K562 (cell line): ENCODE measurements at regions not wholly inside any gene's neighbourhood (a gene's known extent, or its start where the extent isn't known, plus 50 kb on each side); places are given as distances from the start of the nearest gene placed in this dataset.

Source experiments
- ATAC-seq: fragments of 200-7000 bp; cut with Tn5 transposase; 3 replicates; pipeline ENCODE4 v1.9.1; 2020; ENCODE audit warnings: moderate library complexity
- BruUV-seq: library from RNA; stranded (reverse); fragments of 400-500 nt; replicated peaks from 2 replicates; lab custom pipeline; 2021; lab: Mats Ljungman, UMichigan
- CTCF ChIA-PET: fragments of 300-600 bp; formaldehyde crosslinking; extraction: SDS; loops from one replicate; lab custom pipeline; 2021; ENCODE audit warnings: low intra/inter-chr PET ratio; lab: Yijun Ruan, JAX
- POLR2A ChIA-PET: fragments of 300-600, 350-650 bp; sonication (Branson Sonifier 250); formaldehyde crosslinking; extraction: SDS; loops from one replicate; lab custom pipeline; 2021; ENCODE audit warnings: antibody characterized with exemption, inconsistent platforms; lab: Yijun Ruan, JAX
- DNase-seq, 4 experiments: peaks; one replicate each; pipeline versions ENCODE4 v3.0.0 to v3.0.0-alpha.2; 2011 to 2018; ENCODE audit warnings: low spot score in 3 of 4, mixed read lengths in 3 of 4; ENCODE audit errors: extremely low read depth in 1 of 4
- FAIRE-seq: peaks from 2 replicates; lab custom pipeline; 2011; peaks lifted over from hg19 to GRCh38; lab: Jason Lieb, UNC
- H2AFZ ChIP-seq: 2 replicates; pipeline ENCODE4 v1.6.0; 2011; ENCODE audit warnings: low read depth, low read length, control low read depth, inconsistent platforms
- H3K27ac ChIP-seq: fragments of 200-600 bp; 3 replicates; pipeline ENCODE4 v1.8.0; 2011; ENCODE audit warnings: low read depth, mild to moderate bottlenecking, control low read depth, inconsistent platforms, low read length, moderate library complexity, mixed read lengths; ENCODE audit errors: extremely low read depth
- H3K27me3 ChIP-seq, 2 experiments: fragments of 300-600 bp in 1 of 2; 2 replicates in 1 of 2; 3 replicates in 1 of 2; pipeline versions ENCODE4 v1.6.0 to v1.8.0; 2011; ENCODE audit warnings: inconsistent platforms in 2 of 2, low read length in 2 of 2, mild to moderate bottlenecking in 1 of 2, mixed read lengths in 1 of 2, moderate library complexity in 1 of 2; ENCODE audit not compliant: control insufficient read depth in 2 of 2, insufficient read depth in 2 of 2
- H3K36me3 ChIP-seq: fragments of 300-600 bp; 3 replicates; pipeline ENCODE4 v1.8.0; 2011; ENCODE audit warnings: mild to moderate bottlenecking, low read length, inconsistent platforms; ENCODE audit not compliant: control insufficient read depth, insufficient read depth
- H3K4me1 ChIP-seq, 2 experiments: fragments of 200-600 bp in 1 of 2; replicated peaks in 1 of 2; 2 replicates in 1 of 2; 3 replicates in 1 of 2; pipeline versions ENCODE4 v1.5.1 to v1.8.0; 2011; ENCODE audit warnings: inconsistent platforms in 2 of 2, low read length in 2 of 2, mild to moderate bottlenecking in 1 of 2, mixed read lengths in 1 of 2, moderate library complexity in 1 of 2; ENCODE audit not compliant: control insufficient read depth in 2 of 2, insufficient read depth in 2 of 2
- H3K4me2 ChIP-seq: 2 replicates; pipeline ENCODE4 v1.6.1; 2011; ENCODE audit warnings: low read length, control low read depth, inconsistent platforms, mixed read lengths; ENCODE audit not compliant: insufficient read depth
- H3K4me3 ChIP-seq: fragments of 200-600 bp; sonication (generic), shearing (Covaris generic); 2 replicates; pipeline ENCODE4 v1.5.1; 2016; ENCODE audit warnings: control low read depth, inconsistent platforms
- H3K79me2 ChIP-seq: fragments of 200-600 bp; 3 replicates; pipeline ENCODE4 v1.8.0; 2011; ENCODE audit warnings: low read length, inconsistent platforms; ENCODE audit not compliant: control insufficient read depth, insufficient read depth
- H3K9ac ChIP-seq, 2 experiments: 2 replicates each; pipeline versions ENCODE4 v1.6.0 to v1.6.1; 2011; ENCODE audit warnings: low read depth in 2 of 2, low read length in 2 of 2, control low read depth in 1 of 2, inconsistent platforms in 1 of 2, mild to moderate bottlenecking in 1 of 2, mixed read lengths in 1 of 2; ENCODE audit not compliant: insufficient read depth in 1 of 2
- H3K9me1 ChIP-seq: one replicate; pipeline ENCODE4 v1.6.0; 2011; ENCODE audit warnings: inconsistent platforms, mild to moderate bottlenecking, low read length, moderate library complexity; ENCODE audit not compliant: control insufficient read depth, insufficient read depth
- H3K9me3 ChIP-seq: replicated peaks from 2 replicates; pipeline ENCODE4 v1.5.1; 2011; ENCODE audit warnings: low read depth, low read length, inconsistent platforms; ENCODE audit not compliant: control insufficient read depth, insufficient read depth
- H4K20me1 ChIP-seq: replicated peaks from 2 replicates; pipeline ENCODE4 v1.6.1; 2011; ENCODE audit warnings: low read length, inconsistent platforms, mixed read lengths; ENCODE audit not compliant: control insufficient read depth, insufficient read depth
- BMI1 ChIP-seq: fragments of 150-350 bp; IDR thresholded peaks from 2 replicates; pipeline ENCODE4 v1.6.1; 2014; ENCODE audit warnings: low read length
- CCAR2 ChIP-seq: fragments of 200-400 bp; formaldehyde crosslinking; IDR thresholded peaks from 2 replicates; pipeline ENCODE4 v1.6.1; 2017; ENCODE audit warnings: mild to moderate bottlenecking, low read depth, low read length
- ESRRA ChIP-seq: fragments of 450-650 bp; IDR thresholded peaks from 2 replicates; pipeline ENCODE4 v1.6.1; 2014; ENCODE audit warnings: low read depth, mild to moderate bottlenecking, moderate library complexity, borderline replicate concordance
- FOXJ2 ChIP-seq: fragments of 200-800 bp; sonication (Bioruptor generic); IDR thresholded peaks from 2 replicates; pipeline ENCODE4 v1.6.1; 2016; ENCODE audit warnings: missing genetic modification characterization, missing compliant biosample characterization
- GATAD2A ChIP-seq: fragments of 450-650 bp; IDR thresholded peaks from 2 replicates; pipeline ENCODE4 v1.6.1; 2017
- HCFC1 ChIP-seq: IDR thresholded peaks from 2 replicates; pipeline ENCODE4 v1.6.1; 2012; ENCODE audit warnings: low read depth, low read length, improper control_type of control experiment
- LARP7 ChIP-seq: fragments of 450-650 bp; IDR thresholded peaks from 2 replicates; pipeline ENCODE4 v1.6.1; 2016
- MTA2 ChIP-seq: fragments of 450-650 bp; IDR thresholded peaks from 2 replicates; pipeline ENCODE4 v1.6.1; 2016; ENCODE audit warnings: low read depth
- POLR3A ChIP-seq: IDR thresholded peaks from 2 replicates; pipeline ENCODE4 v1.6.1; 2011; ENCODE audit warnings: borderline replicate concordance, mild to moderate bottlenecking, moderate library complexity; ENCODE audit not compliant: insufficient read length, insufficient read depth; ENCODE audit errors: extremely low read depth
- RFX7 ChIP-seq: fragments of 250-450 bp; sonication (Bioruptor Pico); IDR thresholded peaks from 2 replicates; pipeline ENCODE4 v1.5.1; 2021; ENCODE audit warnings: mild to moderate bottlenecking
- SETDB1 ChIP-seq: IDR thresholded peaks from one replicate; pipeline ENCODE4 v1.6.1; 2012; ENCODE audit warnings: low read length, control low read depth, inconsistent platforms
- TRIM24 ChIP-seq, 2 experiments: fragments of 450-650 bp; IDR thresholded peaks; 2 replicates each; pipeline ENCODE4 v1.6.1; 2016
- XRCC4 ChIP-seq: IDR thresholded peaks from one replicate; pipeline ENCODE4 v1.6.1; 2011; ENCODE audit not compliant: insufficient read depth, insufficient read length; ENCODE audit errors: extremely low read depth
- ZEB2 ChIP-seq: fragments of 450-650 bp; IDR thresholded peaks from 2 replicates; pipeline ENCODE4 v1.6.1; 2016
- ZNF507 ChIP-seq: conservative IDR thresholded peaks from 2 replicates; pipeline ENCODE4 v1.6.1; 2017; ENCODE audit warnings: missing genetic modification characterization, missing compliant biosample characterization
- ZNF699 ChIP-seq: fragments of 250-450 bp; sonication (Bioruptor Pico); IDR thresholded peaks from 2 replicates; pipeline ENCODE4 v1.8.0; 2021; ENCODE audit warnings: mild to moderate bottlenecking, moderate library complexity; ENCODE audit not compliant: insufficient replicate concordance
- WGBS: fragments of 100-300 bp; shearing (Covaris generic); methylation state at CpG from one replicate; pipeline ENCODE4 v1.1.6; 2016; ENCODE audit warnings: low coverage, mixed read lengths; ENCODE audit not compliant: insufficient coverage; ENCODE audit errors: missing lambda C conversion rate; 5-methylcytosine and 5-hydroxymethylcytosine counted together
- in situ Hi-C: fragments of 300-500 bp; cut with MboI; formaldehyde crosslinking; loops from 4 replicates; pipeline ENCODE4 v1.15.0; 2018; ENCODE audit warnings: inconsistent platforms, mixed read lengths
- intact Hi-C: fragments of 100-400 bp; cut with micrococcal nuclease; formaldehyde crosslinking; loops from 2 replicates; pipeline ENCODE4 v1.14.2; 2022
- TF ChIP-seq, protein P1 (sequence below): sonication (generic); formaldehyde crosslinking; IDR thresholded peaks from 2 replicates; pipeline ENCODE4 v1.8.0; 2022; ENCODE audit warnings: mild to moderate bottlenecking, missing genetic modification reagents, borderline replicate concordance
- TF ChIP-seq, protein P2 (sequence below): sonication (generic); formaldehyde crosslinking; IDR thresholded peaks from 2 replicates; pipeline ENCODE4 v1.8.1; 2023; ENCODE audit warnings: mild to moderate bottlenecking, missing genetic modification reagents
- TF ChIP-seq, protein P3 (sequence below): fragments of 250-450 bp; sonication (Bioruptor Pico); IDR thresholded peaks from 2 replicates; pipeline ENCODE4 v1.5.0; 2021

DNA sequence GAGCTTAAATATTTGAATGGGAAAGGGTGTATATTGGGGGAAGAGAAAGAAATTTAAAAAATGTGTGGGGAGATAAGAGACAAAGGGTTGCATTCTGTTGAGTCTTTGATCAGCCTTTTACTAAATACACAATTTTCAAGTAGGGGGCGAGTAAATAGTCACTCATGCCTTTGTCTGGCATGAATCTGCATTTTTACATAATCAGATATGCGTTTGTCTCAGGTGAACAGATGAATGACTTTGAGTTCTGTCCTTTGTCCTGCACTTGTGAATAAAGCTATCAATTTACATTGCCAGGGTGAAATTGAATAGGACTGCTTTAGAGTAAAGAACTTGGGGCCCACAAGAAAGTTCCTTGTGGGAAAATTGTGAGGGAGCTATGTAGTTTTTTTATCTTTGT is 523.6 kb upstream of the LUZP2 start:
- no peak overlapping the region for H3K4me3 ChIP-seq
- TF ChIP-seq RFX7 (CRISPR knock-in tag) (no peak), HCFC1 (no peak), MTA2 (no peak), FOXJ2 (tag) (no peak), ZNF699 (CRISPR knock-in tag) (no peak), ESRRA (no peak), ZEB2 (no peak), GATAD2A (no peak), CCAR2 (no peak), LARP7 (no peak), POLR3A (no peak), SETDB1 (no peak), XRCC4 (no peak), TRIM24 (IDR thresholded peaks at IDR 0.05) (no peak), ZNF507 (tag) (no peak), BMI1 (no peak)
- TF ChIP-seq, protein P1, sequence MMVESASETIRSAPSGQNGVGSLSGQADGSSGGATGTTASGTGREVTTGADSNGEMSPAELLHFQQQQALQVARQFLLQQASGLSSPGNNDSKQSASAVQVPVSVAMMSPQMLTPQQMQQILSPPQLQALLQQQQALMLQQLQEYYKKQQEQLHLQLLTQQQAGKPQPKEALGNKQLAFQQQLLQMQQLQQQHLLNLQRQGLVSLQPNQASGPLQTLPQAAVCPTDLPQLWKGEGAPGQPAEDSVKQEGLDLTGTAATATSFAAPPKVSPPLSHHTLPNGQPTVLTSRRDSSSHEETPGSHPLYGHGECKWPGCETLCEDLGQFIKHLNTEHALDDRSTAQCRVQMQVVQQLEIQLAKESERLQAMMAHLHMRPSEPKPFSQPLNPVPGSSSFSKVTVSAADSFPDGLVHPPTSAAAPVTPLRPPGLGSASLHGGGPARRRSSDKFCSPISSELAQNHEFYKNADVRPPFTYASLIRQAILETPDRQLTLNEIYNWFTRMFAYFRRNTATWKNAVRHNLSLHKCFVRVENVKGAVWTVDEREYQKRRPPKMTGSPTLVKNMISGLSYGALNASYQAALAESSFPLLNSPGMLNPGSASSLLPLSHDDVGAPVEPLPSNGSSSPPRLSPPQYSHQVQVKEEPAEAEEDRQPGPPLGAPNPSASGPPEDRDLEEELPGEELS: no peak
- TF ChIP-seq, protein P2, sequence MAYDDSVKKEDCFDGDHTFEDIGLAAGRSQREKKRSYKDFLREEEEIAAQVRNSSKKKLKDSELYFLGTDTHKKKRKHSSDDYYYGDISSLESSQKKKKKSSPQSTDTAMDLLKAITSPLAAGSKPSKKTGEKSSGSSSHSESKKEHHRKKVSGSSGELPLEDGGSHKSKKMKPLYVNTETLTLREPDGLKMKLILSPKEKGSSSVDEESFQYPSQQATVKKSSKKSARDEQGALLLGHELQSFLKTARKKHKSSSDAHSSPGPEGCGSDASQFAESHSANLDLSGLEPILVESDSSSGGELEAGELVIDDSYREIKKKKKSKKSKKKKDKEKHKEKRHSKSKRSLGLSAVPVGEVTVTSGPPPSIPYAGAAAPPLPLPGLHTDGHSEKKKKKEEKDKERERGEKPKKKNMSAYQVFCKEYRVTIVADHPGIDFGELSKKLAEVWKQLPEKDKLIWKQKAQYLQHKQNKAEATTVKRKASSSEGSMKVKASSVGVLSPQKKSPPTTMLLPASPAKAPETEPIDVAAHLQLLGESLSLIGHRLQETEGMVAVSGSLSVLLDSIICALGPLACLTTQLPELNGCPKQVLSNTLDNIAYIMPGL: no peak
- TF ChIP-seq, protein P3, sequence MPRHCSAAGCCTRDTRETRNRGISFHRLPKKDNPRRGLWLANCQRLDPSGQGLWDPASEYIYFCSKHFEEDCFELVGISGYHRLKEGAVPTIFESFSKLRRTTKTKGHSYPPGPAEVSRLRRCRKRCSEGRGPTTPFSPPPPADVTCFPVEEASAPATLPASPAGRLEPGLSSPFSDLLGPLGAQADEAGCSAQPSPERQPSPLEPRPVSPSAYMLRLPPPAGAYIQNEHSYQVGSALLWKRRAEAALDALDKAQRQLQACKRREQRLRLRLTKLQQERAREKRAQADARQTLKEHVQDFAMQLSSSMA (CRISPR knock-in tag): no peak
- TF ChIP-seq, all 486 proteins: peak for 0
- WGBS: 0% methylated on average over 2 of the region's 2 CpGs
- Histone ChIP-seq H3K4me2 (no peak overlapping the region), H2AFZ (no peak overlapping the region), H3K9me1 (no peaks in the 10 kb centered on the region), H3K79me2 (no peaks in the 10 kb centered on the region), H3K27me3 (no peaks in the 10 kb centered on the region), H3K36me3 (no peaks in the 10 kb centered on the region), H3K9me3 (no peaks in the 10 kb centered on the region; the same call in 1 of the 2 replicates), H4K20me1 (no peaks in the 10 kb centered on the region), H3K27ac (no peak overlapping the region), H3K9ac (no peak overlapping the region), H3K4me1 (no peaks in the 10 kb centered on the region)
- intact Hi-C loops: no loop called here
- DNase-seq: no peak
- no TSS peak for BruUV-seq
- ChIA-PET POLR2A (interaction anchor here (0.6 kb wide), 1 partner anchor 10 kb away, joined by 3 read pairs; no protein-coding TSS in a partner anchor), CTCF (no interaction called here)
- no peak for FAIRE-seq
- ATAC-seq: no peak
- in situ Hi-C loops: no loop called here
